ENCODE measurements at regions not wholly inside any gene's neighbourhood (a gene's known extent, or its start where the extent isn't known, plus 50 kb on each side); places are given as distances from the start of the nearest gene placed in this dataset.

DNA sequence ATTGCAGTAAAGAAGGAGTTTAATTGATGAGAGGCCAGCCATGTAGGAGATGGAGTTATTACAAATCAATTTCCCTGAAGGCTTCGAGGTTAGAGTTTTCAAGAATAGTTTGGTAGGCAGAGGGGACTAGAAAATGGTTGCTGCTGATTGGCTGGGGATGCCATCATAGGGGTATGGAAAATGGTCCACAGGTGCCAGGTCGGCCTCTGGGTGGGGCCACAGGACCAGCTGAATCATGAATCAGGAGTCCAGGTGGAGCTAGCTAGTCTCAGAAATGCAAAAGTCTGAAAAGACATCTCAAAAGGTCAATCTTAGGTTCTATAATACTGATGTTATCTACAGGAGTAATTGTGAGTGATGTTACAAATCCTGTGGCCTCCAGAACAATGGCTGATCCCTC, 714.0 kb upstream of the GHITM start:
- no peaks in the 10 kb centered on the region for H3K27me3 ChIP-seq (ENCODE audit: insufficient read depth, low read length)
- no peak overlapping the region for H3K9ac ChIP-seq (ENCODE audit: low read length)
- no peak overlapping the region for H3K18ac ChIP-seq (ENCODE audit: low read length)
- H4K91ac ChIP-seq (ENCODE audit: low read depth, low read length), result no peak overlapping the region
- H3K4me2 ChIP-seq (ENCODE audit: low read length), result no peak overlapping the region
- H2AK5ac ChIP-seq (ENCODE audit: low read length), result no peak overlapping the region
- H2BK12ac ChIP-seq (ENCODE audit: low read length), result no peak overlapping the region
- no peaks in the 10 kb centered on the region for H3K79me1 ChIP-seq (ENCODE audit: low read length)
- whole genome bisulfite sequencing (ENCODE audit: extremely low coverage, insufficient coverage, insufficient read length), result no CpG with 5 or more reads among the region's 2 CpGs
- peaks cover 0 to 2% of the 10 kb centered on the region in 2 experiments for H3K36me3 ChIP-seq (ENCODE audit: control insufficient read depth in 1 of 2, insufficient read depth in 2 of 2, low read length in 2 of 2)
- H4K8ac ChIP-seq (ENCODE audit: low read depth, low read length), result no peak overlapping the region
- H3K14ac ChIP-seq (ENCODE audit: low read length), result no peak overlapping the region
- H2BK5ac ChIP-seq (ENCODE audit: low read depth, low read length, poor library complexity), result no peak overlapping the region
- DNase-seq, result no peak
- no peak overlapping the region for H3K23ac ChIP-seq (ENCODE audit: low read length)
- no peaks in the 10 kb centered on the region for H3K79me2 ChIP-seq (ENCODE audit: control insufficient read depth, insufficient read depth, low read length, poor library complexity)
- H3K4me1 ChIP-seq (ENCODE audit: control insufficient read depth in 1 of 2, insufficient read depth in 2 of 2, low read length in 2 of 2), result no peaks in the 10 kb centered on the region
- no peak overlapping the region for H3K27ac ChIP-seq (ENCODE audit: low read depth, low read length)
- no peak overlapping the region for H4K12ac ChIP-seq (ENCODE audit: low read depth, low read length)
- H2AFZ ChIP-seq (ENCODE audit: insufficient read depth, low read length, poor library complexity), result no peak overlapping the region
- H2BK120ac ChIP-seq (ENCODE audit: insufficient read depth, low read length, poor library complexity), result no peak overlapping the region
- no peaks in the 10 kb centered on the region for H3K9me3 ChIP-seq (ENCODE audit: insufficient read depth, low read depth, low read length)
- H3K4me3 ChIP-seq (ENCODE audit: low read depth, low read length), result no peak overlapping the region
- H3K4ac ChIP-seq (ENCODE audit: low read depth, low read length), result no peak overlapping the region

GRCh38 chr10:83427101-83427500, 712.2 kb upstream of the GHITM start:
- H3K9ac ChIP-seq (ENCODE audit: low read length), result no peak overlapping the region
- no peaks in the 10 kb centered on the region for H3K79me2 ChIP-seq (ENCODE audit: control insufficient read depth, insufficient read depth, low read length, poor library complexity)
- no peak overlapping the region for H3K27ac ChIP-seq (ENCODE audit: low read depth, low read length)
- no peak overlapping the region for H4K91ac ChIP-seq (ENCODE audit: low read depth, low read length)
- H3K36me3 ChIP-seq (ENCODE audit: control insufficient read depth in 1 of 2, insufficient read depth in 2 of 2, low read length in 2 of 2), result peaks cover 0 to 2% of the 10 kb centered on the region in 2 experiments
- H3K4me3 ChIP-seq (ENCODE audit: low read depth, low read length), result no peak overlapping the region
- no peak overlapping the region for H2AK5ac ChIP-seq (ENCODE audit: low read length)
- no peak for DNase-seq
- no peak overlapping the region for H3K14ac ChIP-seq (ENCODE audit: low read length)
- no CpG with 5 or more reads among the region's 4 CpGs for WGBS (ENCODE audit: extremely low coverage, insufficient coverage, insufficient read length)
- no peaks in the 10 kb centered on the region for H3K27me3 ChIP-seq (ENCODE audit: insufficient read depth, low read length)
- no peaks in the 10 kb centered on the region for H3K79me1 ChIP-seq (ENCODE audit: low read length)
- no peak overlapping the region for H2AFZ ChIP-seq (ENCODE audit: insufficient read depth, low read length, poor library complexity)
- no peak overlapping the region for H3K23ac ChIP-seq (ENCODE audit: low read length)
- H3K4me1 ChIP-seq (ENCODE audit: control insufficient read depth in 1 of 2, insufficient read depth in 2 of 2, low read length in 2 of 2), result no peaks in the 10 kb centered on the region
- no peaks in the 10 kb centered on the region for H3K9me3 ChIP-seq (ENCODE audit: insufficient read depth, low read depth, low read length)
- no peak overlapping the region for H4K12ac ChIP-seq (ENCODE audit: low read depth, low read length)
- H2BK12ac ChIP-seq (ENCODE audit: low read length), result no peak overlapping the region
- H3K4me2 ChIP-seq (ENCODE audit: low read length), result no peak overlapping the region
- no peak overlapping the region for H3K4ac ChIP-seq (ENCODE audit: low read depth, low read length)
- H2BK5ac ChIP-seq (ENCODE audit: low read depth, low read length, poor library complexity), result no peak overlapping the region
- no peak overlapping the region for H4K8ac ChIP-seq (ENCODE audit: low read depth, low read length)
- H2BK120ac ChIP-seq (ENCODE audit: insufficient read depth, low read length, poor library complexity), result no peak overlapping the region
- H3K18ac ChIP-seq (ENCODE audit: low read length), result no peak overlapping the region

DNA sequence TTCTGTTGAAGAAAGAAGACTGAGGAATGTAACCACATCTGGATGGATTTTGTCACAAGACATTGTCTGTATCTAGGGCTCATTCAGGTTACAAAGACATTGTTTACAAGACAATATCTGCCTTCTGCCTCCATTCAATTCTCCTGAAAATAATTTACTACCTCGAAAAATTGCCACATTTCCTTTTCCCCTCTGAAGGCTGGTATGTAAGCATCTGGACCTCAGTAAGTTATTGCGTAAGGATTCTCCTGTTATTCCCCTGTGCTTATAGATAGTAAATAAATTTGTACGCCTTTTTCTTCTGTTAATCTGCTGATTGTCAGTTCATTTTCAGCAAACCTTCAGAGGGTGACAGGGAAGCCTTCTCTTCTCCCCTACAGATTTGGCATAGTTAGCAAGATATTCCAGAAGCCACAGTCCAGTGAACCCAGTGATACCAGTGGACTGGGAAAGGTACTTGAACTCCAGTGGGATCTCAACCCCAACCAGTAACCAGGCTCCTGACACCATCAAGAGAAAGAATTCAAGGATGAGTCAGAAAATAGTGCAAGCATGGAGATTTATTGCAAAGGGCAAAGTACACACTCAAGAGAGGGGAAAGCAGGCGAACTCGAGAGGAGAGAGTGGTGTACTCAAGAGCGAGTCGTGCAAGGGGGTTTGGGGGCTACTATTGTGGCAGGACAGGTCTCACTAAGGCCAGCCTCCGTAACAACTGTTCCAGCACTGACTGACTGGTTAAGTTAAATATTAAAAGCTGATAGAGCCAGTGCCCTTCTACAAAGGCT, 706.9 kb upstream of the GHITM start:
- Histone ChIP-seq H4K91ac (ENCODE audit: low read depth, low read length) (no peak overlapping the region), H3K79me2 (ENCODE audit: control insufficient read depth, insufficient read depth, low read length, poor library complexity) (no peaks in the 10 kb centered on the region), H3K36me3 (ENCODE audit: control insufficient read depth in 1 of 2, insufficient read depth in 2 of 2, low read length in 2 of 2) (no peaks in the 10 kb centered on the region), H3K4me3 (ENCODE audit: low read depth, low read length) (no peak overlapping the region), H3K18ac (ENCODE audit: low read length) (no peak overlapping the region), H3K27ac (ENCODE audit: low read depth, low read length) (no peak overlapping the region), H3K9ac (ENCODE audit: low read length) (no peak overlapping the region), H3K27me3 (ENCODE audit: insufficient read depth, low read length) (no peaks in the 10 kb centered on the region), H4K12ac (ENCODE audit: low read depth, low read length) (no peak overlapping the region), H2BK120ac (ENCODE audit: insufficient read depth, low read length, poor library complexity) (no peak overlapping the region), H3K4ac (ENCODE audit: low read depth, low read length) (no peak overlapping the region), H4K8ac (ENCODE audit: low read depth, low read length) (no peak overlapping the region), H3K23ac (ENCODE audit: low read length) (no peak overlapping the region), H2BK12ac (ENCODE audit: low read length) (no peak overlapping the region), H3K4me1 (ENCODE audit: control insufficient read depth in 1 of 2, insufficient read depth in 2 of 2, low read length in 2 of 2) (peaks cover 0 to 3% of the 10 kb centered on the region in 2 experiments), H2AFZ (ENCODE audit: insufficient read depth, low read length, poor library complexity) (no peak overlapping the region), H3K14ac (ENCODE audit: low read length) (no peak overlapping the region), H3K79me1 (ENCODE audit: low read length) (no peaks in the 10 kb centered on the region), H3K9me3 (ENCODE audit: insufficient read depth, low read depth, low read length) (no peaks in the 10 kb centered on the region), H2AK5ac (ENCODE audit: low read length) (no peak overlapping the region), H2BK5ac (ENCODE audit: low read depth, low read length, poor library complexity) (no peak overlapping the region), H3K4me2 (ENCODE audit: low read length) (no peak overlapping the region)
- DNase-seq, result no peak
- no CpG with 5 or more reads among the region's 8 CpGs for WGBS (ENCODE audit: extremely low coverage, insufficient coverage, insufficient read length)

GRCh38 chr10:83433705-83434104, 705.6 kb upstream of the GHITM start:
- Histone ChIP-seq H3K14ac (ENCODE audit: low read length) (no peak overlapping the region), H3K4me1 (ENCODE audit: control insufficient read depth in 1 of 2, insufficient read depth in 2 of 2, low read length in 2 of 2) (peaks cover 0 to 3% of the 10 kb centered on the region in 2 experiments), H2BK5ac (ENCODE audit: low read depth, low read length, poor library complexity) (no peak overlapping the region), H3K9me3 (ENCODE audit: insufficient read depth, low read depth, low read length) (no peaks in the 10 kb centered on the region), H3K9ac (ENCODE audit: low read length) (no peak overlapping the region), H3K36me3 (ENCODE audit: control insufficient read depth in 1 of 2, insufficient read depth in 2 of 2, low read length in 2 of 2) (no peaks in the 10 kb centered on the region), H2AK5ac (ENCODE audit: low read length) (peak overlapping the region; percentile 29), H3K27me3 (ENCODE audit: insufficient read depth, low read length) (no peaks in the 10 kb centered on the region), H3K18ac (ENCODE audit: low read length) (no peak overlapping the region), H3K4ac (ENCODE audit: low read depth, low read length) (no peak overlapping the region), H4K8ac (ENCODE audit: low read depth, low read length) (no peak overlapping the region), H3K79me2 (ENCODE audit: control insufficient read depth, insufficient read depth, low read length, poor library complexity) (no peaks in the 10 kb centered on the region), H3K4me3 (ENCODE audit: low read depth, low read length) (no peak overlapping the region), H3K23ac (ENCODE audit: low read length) (no peak overlapping the region), H3K79me1 (ENCODE audit: low read length) (no peaks in the 10 kb centered on the region), H4K12ac (ENCODE audit: low read depth, low read length) (no peak overlapping the region), H2AFZ (ENCODE audit: insufficient read depth, low read length, poor library complexity) (no peak overlapping the region), H2BK12ac (ENCODE audit: low read length) (no peak overlapping the region), H2BK120ac (ENCODE audit: insufficient read depth, low read length, poor library complexity) (no peak overlapping the region), H4K91ac (ENCODE audit: low read depth, low read length) (no peak overlapping the region), H3K4me2 (ENCODE audit: low read length) (no peak overlapping the region), H3K27ac (ENCODE audit: low read depth, low read length) (no peak overlapping the region)
- WGBS (ENCODE audit: extremely low coverage, insufficient coverage, insufficient read length), result no CpG with 5 or more reads among the region's 4 CpGs
- no peak for DNase-seq
